ENCODE measurements at regions not wholly inside any gene's neighbourhood (a gene's known extent, or its start where the extent isn't known, plus 50 kb on each side); places are given as distances from the start of the nearest gene placed in this dataset.

DNA sequence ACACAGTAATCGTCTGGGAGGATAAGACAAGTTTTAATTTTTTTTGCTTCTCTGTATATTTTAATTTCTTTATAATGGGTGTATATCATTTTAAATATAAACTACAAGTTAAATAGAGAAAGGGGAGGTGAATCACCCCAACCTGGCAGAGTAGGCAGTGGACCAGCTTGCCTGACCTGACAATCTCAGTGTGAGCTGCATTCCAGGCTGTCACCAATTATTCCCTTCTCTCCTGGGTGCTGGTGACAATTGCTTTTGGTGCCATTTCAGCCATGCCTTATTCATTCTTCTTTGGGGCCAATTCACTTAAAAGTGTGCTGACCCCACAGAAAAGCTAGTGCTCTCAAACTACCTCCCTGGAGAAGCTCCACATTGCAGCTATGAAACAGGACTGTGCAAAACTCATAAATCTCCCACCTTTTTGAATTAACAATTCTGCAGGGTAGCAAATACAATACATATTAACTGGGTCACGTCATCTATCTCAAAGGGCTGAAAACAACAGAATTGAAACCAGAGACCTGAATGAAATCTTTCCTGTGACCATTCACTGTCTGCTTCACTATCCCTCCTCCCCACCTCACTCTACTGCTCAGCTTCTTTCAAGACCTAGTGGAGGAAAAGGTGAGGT is 359.0 kb downstream of the HS3ST1 start:
- TF ChIP-seq, protein P1, sequence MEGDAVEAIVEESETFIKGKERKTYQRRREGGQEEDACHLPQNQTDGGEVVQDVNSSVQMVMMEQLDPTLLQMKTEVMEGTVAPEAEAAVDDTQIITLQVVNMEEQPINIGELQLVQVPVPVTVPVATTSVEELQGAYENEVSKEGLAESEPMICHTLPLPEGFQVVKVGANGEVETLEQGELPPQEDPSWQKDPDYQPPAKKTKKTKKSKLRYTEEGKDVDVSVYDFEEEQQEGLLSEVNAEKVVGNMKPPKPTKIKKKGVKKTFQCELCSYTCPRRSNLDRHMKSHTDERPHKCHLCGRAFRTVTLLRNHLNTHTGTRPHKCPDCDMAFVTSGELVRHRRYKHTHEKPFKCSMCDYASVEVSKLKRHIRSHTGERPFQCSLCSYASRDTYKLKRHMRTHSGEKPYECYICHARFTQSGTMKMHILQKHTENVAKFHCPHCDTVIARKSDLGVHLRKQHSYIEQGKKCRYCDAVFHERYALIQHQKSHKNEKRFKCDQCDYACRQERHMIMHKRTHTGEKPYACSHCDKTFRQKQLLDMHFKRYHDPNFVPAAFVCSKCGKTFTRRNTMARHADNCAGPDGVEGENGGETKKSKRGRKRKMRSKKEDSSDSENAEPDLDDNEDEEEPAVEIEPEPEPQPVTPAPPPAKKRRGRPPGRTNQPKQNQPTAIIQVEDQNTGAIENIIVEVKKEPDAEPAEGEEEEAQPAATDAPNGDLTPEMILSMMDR (IDR thresholded peaks at IDR 0.05 in 4 of 5, conservative IDR thresholded peaks at IDR 0.05 in 1 of 5) = no peak
- TF ChIP-seq POLR2A (IDR thresholded peaks at IDR 0.05) = no peak

Measured in gastrocnemius medialis (tissue), 4 donors.